HEK293T (cell line): ENCODE measurements at regions not wholly inside any gene's neighbourhood (a gene's known extent, or its start where the extent isn't known, plus 50 kb on each side); places are given as distances from the start of the nearest gene placed in this dataset.

Experiments
- ELF4 ChIP-seq: fragments of 450-650 bp; IDR thresholded peaks from 2 replicates; pipeline ENCODE4 v1.6.1; 2017; ENCODE audit warnings: antibody characterized with exemption
- HDGF ChIP-seq: fragments of 450-650 bp; IDR thresholded peaks from 2 replicates; pipeline ENCODE4 v1.6.1; 2017; ENCODE audit warnings: antibody characterized with exemption, borderline replicate concordance
- L3MBTL2 ChIP-seq: fragments of 450-650 bp; conservative IDR thresholded peaks from 2 replicates; pipeline ENCODE4 v1.6.1; 2016; ENCODE audit warnings: mild to moderate bottlenecking
- PKNOX1 ChIP-seq: fragments of 450-650 bp; IDR thresholded peaks from 2 replicates; pipeline ENCODE4 v1.6.1; 2016
- TARDBP ChIP-seq: fragments of 450-650 bp; IDR thresholded peaks from 2 replicates; pipeline ENCODE4 v1.6.1; 2016

- no peak for TF ChIP-seq PKNOX1
- TF ChIP-seq L3MBTL2: no peak
- TF ChIP-seq ELF4: no peak
- no peak for TF ChIP-seq HDGF
- TF ChIP-seq TARDBP: no peak
Measured at GRCh38 chr3:193987186-193987585, 148.8 kb upstream of the HES1 start.
